ENCODE measurements at regions not wholly inside any gene's neighbourhood (a gene's known extent, or its start where the extent isn't known, plus 50 kb on each side); places are given as distances from the start of the nearest gene placed in this dataset.

DNA sequence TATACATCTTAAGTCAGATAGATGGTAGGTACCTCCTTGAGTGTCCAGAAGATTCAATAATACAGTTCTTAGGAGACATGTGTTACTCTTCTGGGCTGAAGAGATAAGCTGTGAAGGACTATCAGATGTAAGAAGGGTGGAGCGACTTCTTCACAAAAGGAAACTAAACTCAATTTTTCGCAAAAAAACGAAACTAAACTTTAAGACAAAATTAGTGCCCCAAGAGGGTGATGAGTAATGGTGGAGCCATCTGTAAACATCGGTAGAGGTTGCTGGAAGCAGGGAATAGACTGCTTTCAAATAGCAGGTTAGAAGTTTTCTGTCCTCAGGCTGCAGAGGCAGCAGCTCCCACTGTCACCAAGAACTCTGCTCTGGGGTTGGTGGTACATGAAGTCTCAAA, 111.6 kb upstream of the TACR1 start:
- no peak overlapping the region for H3K4me3 ChIP-seq (ENCODE audit: low read depth, low read length)
- no peak for DNase-seq (ENCODE audit: low read depth)
- TF ChIP-seq CTCF (IDR thresholded peaks at IDR 0.05; ENCODE audit: insufficient read depth, low read depth, low read length, missing control alignments): no peak

DNA sequence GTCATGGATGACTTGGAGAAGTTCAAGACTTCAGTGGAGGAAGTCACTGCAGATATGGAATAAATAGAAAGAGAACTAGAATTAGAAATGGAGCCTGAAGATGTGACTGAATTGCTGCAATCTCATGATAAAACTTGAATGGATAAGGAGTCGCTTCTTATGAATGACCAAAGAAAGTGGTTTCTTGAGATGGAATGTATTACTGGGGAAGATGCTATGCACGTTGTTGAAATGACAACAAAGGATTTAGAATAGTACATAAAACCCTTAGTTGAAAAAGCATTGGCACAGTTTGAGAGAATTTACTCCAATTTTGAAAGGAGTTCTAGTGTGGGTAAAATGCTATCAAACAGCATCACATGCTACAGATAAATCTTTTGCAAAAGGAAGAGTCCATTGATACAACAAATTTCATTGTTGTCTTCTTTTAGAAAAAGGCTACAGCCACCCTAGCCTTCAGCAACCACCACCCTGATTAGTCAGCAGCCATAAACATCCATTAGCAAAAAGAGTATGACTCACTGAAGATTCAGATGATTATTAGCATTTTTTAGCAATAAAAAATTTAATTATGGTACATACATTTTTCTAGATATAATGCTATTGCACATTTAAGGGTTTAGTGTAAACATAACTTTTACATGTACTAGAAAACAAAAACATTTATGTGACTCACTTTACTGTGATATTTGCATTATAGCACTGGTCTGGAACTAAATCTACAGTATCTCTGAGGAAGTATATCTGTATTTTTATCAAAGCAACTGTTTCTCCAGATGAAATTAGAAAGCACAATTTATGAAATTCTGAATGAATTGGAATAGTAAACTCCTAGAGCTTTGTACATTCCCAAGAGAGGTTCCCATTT, 110.5 kb upstream of the TACR1 start:
- DNase-seq (ENCODE audit: low read depth): no peak
- H3K4me3 ChIP-seq (ENCODE audit: low read depth, low read length): no peak overlapping the region
- TF ChIP-seq CTCF (IDR thresholded peaks at IDR 0.05; ENCODE audit: insufficient read depth, low read depth, low read length, missing control alignments): no peak

DNA sequence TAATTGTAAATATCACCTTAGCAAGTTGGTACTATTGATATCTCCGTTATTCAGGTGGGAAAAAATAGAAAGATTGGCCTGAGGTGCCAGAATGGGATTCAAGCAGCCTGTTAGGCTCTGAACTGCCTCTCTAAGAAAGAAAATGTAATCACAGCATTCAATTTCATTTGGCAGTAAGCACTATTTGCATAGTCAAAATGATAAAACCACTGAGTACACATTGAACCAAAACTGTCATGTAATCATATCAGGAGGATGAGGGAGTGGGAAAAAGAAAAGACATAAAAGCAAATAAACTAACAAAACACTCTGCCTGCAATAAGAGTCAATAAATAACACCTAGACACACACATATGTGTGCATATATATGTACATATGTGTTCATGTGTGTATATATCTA, 103.9 kb upstream of the TACR1 start:
- TF ChIP-seq CTCF (IDR thresholded peaks at IDR 0.05; ENCODE audit: insufficient read depth, low read depth, low read length, missing control alignments): no peak
- DNase-seq (ENCODE audit: low read depth): no peak
- no peak overlapping the region for H3K4me3 ChIP-seq (ENCODE audit: low read depth, low read length)

DNA sequence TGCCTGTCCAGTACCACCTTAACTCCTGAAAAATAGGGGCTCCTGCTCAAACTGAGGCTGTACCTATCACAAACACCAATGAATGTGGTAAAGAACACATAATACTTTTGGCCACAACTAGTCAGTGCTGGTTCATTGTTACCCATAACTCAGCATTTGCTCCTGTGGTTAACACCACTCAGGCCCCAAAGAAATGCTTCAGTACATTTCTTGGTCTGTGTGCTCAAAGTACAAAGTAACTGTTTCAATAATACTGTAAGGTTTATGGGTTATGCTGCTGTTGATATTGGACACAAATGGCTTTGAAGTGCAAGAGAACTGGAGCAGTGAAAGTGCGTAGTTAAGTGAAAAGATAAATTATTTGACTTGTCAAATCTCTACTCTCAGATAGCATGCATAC, 95.0 kb upstream of the TACR1 start:
- DNase-seq (ENCODE audit: low read depth): no peak
- no peak overlapping the region for H3K4me3 ChIP-seq (ENCODE audit: low read depth, low read length)
- no peak for TF ChIP-seq CTCF (IDR thresholded peaks at IDR 0.05; ENCODE audit: insufficient read depth, low read depth, low read length, missing control alignments)

DNA sequence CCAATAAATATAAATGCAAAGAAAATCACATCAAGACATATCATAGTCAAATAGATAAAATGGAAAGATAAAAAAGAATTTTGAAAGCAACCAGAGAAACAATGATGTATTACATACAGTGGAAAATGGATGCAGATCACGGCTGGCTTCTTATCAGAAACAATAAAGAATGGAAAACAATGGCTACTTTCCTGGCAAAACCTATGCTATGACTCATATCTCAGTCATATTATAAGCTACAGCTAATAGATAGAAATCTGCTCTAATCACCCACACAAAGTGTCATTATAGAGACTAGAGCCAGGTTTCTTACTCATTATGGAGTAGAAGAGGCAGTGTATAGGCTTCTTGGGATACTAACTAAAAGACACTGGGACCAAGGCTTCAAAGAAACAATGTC, 93.5 kb upstream of the TACR1 start:
- no peak overlapping the region for H3K4me3 ChIP-seq (ENCODE audit: low read depth, low read length)
- DNase-seq (ENCODE audit: low read depth): no peak
- TF ChIP-seq CTCF (IDR thresholded peaks at IDR 0.05; ENCODE audit: insufficient read depth, low read depth, low read length, missing control alignments): no peak

GRCh38 chr2:75290600-75291150, 91.4 kb upstream of the TACR1 start:
- no peak overlapping the region for H3K4me3 ChIP-seq (ENCODE audit: low read depth, low read length)
- TF ChIP-seq CTCF (IDR thresholded peaks at IDR 0.05; ENCODE audit: insufficient read depth, low read depth, low read length, missing control alignments): no peak
- DNase-seq (ENCODE audit: low read depth): no peak
